ENCODE measurements at regions not wholly inside any gene's neighbourhood (a gene's known extent, or its start where the extent isn't known, plus 50 kb on each side); places are given as distances from the start of the nearest gene placed in this dataset.

DNA sequence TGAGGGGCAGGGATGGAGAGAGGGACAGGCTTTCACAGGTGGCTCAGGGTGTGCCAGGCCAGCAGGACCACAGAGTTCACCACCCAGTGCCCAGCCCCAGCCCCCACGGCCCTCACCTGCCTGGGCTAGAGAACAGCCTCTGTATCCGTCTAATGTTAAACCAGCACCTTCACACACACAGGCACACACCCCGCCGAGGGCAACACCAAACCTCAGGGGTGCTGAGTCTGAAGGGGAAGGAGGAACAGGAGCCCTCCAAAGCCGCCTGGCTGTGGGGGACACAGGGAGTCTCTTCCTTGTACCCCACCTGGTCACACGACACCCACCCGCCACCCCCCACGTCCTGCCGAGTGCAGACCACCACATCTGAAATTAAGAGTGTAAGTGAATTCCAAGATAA is 205.8 kb upstream of the SALL3 start:
- no peak for DNase-seq (ENCODE audit: low spot score)
- intact Hi-C loops (cut with DNase I): no loop called here

DNA sequence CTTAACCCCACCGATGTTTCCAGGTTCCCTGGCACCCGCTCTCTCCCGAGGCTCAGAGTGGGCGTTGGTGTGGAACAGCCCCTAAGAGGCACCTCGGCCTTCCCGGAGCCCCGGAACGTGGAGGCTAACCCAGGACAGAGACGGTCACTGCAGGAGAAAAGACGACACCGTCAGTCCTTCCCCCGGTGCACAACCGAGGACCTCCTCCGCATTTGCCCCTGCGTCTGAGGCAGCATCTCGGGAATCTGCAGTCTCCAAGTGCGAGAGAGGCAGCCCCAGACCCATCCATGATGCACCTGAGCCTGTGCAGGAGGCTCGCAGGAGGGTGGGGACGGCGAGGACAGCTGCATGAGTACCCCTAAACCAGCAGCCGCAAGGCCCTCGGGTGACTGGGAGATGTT is 204.9 kb upstream of the SALL3 start:
- intact Hi-C loops (cut with DNase I): no loop called here
- peak; percentile 51 for DNase-seq (ENCODE audit: low spot score)

DNA sequence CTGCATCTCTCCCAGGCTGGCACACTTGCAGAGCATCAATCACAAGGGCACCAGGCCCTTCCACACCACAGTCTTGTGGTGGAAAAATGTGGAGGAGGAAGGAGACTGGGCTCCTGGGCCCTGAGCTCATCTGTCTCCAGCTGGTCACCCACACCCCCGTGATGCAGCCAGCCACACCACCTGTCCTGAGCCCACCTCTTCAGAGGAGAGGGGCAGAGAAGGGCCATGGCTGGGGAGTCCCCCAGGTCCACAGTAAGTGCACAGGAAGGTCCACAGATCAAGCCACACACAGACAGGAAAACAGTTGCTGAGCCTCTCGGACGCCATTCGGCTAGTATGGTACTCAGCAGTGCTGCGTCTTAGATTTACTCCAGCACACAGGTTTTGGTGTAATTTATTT is 203.5 kb upstream of the SALL3 start:
- intact Hi-C loops (cut with DNase I): no loop called here

DNA sequence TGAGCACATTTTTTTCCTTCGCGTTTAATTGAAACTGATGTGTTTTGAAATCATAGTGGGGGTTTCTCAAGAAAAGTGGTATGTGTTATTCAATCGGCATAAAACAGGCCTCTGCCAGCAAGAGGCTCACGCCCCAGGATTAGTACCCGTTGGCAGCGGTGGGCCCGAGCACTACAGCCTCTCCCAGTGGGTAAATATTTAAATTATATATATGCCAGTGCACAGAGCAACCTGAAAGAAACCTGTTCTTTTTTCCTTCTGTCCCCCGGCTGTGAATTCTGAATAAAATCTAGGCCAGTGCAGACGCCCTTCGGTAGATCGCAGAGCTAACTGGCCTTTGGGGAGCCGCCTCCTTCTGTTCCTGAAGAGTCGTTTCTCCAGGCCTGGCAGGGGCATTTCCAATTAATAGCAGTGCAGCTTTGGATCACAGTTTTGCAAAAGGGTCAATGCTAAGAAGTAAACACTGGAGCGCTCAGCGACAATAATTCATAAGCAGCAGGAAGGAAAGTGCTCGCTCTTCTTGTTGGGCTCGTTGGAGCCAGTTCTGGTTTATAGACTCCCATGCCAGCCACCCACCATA is 202.8 kb upstream of the SALL3 start:
- intact Hi-C loops (cut with DNase I): no loop called here
- DNase-seq (ENCODE audit: low spot score): peak; percentile 24

More for the DNA sequence above, 203.5 kb upstream of the SALL3 start:
- peak; percentile 57 for DNase-seq (ENCODE audit: low spot score)

DNA sequence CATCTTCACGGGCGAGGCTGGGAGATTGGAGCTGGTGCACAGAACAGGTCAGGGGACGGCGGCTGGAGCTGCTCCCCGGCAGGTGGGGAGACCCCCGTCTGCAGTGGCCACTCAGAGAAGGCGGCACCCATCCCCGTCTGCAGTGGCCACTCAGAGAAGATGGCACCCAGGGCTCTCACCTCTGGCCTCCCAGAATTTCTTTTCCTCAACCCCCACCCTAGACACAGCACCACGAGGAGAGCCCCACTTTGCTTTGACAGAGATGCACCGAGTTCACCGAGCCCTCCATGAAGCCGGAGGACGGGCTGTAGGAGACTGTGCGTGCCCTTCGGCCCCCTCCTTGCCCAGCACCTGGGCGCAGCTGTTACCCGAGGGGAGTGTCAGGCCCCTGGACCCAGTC is 201.6 kb upstream of the SALL3 start:
- intact Hi-C loops (cut with DNase I): no loop called here
- DNase-seq (ENCODE audit: low spot score): peak; percentile 67

DNA sequence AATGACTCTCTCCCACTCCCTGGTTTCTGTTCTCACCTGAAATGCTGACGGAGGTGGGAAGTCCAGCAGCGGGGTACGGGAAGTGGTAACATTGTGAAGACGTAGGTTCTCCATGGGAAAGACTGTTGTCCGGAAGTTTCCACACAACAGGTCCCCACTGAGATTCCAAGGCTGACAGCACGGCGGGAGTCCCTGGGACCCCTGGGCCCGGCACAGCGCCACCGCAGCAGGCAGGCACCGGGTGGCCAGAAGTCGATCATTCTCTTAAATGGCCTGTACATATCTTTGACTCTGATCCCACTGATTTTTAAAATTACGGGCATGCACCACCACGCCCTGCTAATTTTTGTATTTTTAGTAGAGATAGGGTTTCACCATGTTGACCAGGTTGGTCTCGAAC is 201.0 kb upstream of the SALL3 start:
- peak; percentile 29 for DNase-seq (ENCODE audit: low spot score)
- intact Hi-C loops (cut with DNase I): no loop called here

DNA sequence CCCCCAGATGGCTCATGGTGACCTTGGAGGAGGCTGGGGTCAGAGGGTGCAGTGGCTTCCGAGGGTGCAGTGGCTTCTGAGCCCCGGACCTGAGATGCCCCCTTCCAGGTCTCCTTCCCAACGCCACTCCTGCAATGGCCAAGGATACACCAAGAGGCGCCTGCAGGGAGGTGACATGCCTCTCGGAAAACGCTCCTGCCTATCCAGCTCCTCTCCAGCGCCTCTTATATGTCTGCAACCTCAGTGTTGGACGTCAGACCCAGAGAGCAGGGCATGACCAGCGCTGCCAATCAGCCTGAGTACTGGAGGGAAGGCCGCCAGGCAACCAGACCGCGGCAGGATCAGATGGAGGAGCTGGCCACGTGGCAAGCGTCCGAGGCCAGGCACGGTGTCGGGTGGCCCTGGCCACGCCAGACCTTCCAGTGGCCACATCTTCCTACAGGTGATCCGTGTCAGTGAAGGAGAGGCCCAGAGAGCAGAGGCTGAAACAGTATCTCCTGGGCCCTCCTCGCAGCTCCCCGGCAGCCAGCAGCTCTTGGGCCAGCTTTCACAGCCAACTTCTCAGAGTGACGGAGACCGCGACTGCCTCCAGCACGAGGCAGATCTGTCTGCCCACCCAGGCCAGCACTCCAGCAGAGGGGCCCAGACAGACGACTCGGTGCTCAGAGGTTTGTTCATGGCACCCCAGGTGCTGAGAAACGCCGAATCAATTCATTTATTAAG is 199.5 kb upstream of the SALL3 start:
- intact Hi-C loops (cut with DNase I): no loop called here
- peak; percentile 69 for DNase-seq (ENCODE audit: low spot score)

DNA sequence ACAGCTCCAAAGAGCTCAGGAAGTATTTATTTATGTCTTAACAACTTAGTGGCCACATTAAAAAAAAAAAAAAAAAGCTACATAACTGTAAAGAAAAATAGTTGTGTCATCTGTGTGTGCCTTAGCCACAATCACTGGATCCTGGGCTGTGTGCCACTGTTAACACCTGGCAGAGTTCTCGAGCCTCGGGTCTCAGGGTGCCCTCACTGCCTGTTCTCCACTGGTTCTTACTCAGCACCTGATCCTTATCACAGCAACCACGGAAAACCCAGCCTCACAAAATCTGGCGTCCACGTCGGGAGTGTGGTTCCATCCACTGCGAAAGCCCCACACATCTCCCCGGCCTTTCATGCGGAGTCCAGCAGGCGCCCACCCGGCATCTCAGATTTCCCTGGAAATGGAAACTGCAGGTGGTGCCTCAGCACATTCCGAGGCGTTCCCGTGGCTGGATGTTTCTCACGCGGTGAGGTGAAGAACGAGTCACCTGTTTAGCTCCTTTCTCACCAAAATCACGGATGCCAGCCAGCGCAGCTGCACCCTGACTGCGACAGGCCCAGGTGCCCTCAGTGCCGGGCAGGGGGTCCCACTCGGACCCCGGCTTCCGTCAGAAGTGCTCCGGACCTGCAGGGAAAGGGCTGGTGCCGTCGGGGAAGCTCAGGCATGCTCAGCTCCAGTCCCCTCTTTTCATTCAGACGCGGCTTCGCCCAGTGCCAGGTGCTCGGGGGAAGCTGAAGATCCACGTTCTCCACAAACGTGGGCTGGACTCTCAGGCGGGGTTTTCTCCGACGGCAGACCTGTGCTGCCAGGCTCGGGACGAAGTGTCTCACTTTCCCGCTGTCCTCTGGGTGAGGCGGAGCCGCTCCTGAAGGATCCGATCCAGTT is 198.7 kb upstream of the SALL3 start:
- peak; percentile 72 for DNase-seq (ENCODE audit: low spot score)
- intact Hi-C loops (cut with DNase I): no loop called here

DNA sequence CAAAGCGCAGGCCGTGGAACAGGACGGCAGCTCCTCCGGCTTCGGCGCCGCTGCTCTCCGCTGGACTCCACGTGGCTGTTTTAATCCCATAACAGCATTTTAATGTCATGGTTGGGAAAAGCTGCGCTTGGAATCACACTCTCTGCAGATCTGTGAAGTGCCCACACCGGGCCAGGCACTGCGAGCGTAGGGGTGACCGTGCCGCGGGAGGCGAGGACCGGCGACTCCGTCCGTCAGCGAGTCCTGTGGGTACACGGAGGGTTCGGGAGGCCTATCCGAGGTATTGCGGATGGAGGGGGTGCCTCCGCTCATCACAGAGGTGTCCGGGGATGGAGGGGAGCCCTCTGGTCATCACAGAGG is 198.0 kb upstream of the SALL3 start:
- intact Hi-C loops (cut with DNase I): no loop called here
- peak; percentile 69 for DNase-seq (ENCODE audit: low spot score)

DNA sequence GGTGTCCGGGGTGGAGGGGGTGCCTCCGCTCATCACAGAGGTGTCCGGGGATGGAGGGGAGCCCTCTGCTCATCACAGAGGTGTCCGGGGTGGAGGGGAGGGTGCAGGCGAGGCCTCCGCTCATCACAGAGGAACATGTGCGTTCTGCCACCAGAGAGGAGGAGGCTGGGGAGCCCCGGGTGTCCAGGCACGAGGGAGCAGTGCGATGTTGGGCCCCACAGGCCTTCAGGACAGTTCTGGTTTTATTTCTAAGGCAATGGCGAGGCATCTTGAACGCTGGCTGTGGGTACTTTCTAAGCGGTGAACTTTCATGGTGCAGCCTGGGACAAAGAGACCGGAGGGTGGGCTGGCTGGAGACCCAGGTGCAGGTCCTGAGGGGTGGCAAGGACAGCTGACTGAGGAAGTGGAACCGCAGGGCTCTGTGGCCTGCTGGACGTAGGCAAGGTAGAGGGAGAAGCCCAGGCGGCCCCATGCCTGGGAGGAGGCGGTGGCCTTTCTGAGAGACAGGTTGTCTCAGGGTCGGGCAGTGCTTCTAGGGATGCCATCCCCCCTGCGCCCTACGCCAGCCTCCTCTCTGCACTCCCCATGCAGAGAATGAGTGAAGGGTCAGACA is 196.6 kb upstream of the SALL3 start:
- intact Hi-C loops (cut with DNase I): no loop called here
- peak; percentile 68 for DNase-seq (ENCODE audit: low spot score)

DNA sequence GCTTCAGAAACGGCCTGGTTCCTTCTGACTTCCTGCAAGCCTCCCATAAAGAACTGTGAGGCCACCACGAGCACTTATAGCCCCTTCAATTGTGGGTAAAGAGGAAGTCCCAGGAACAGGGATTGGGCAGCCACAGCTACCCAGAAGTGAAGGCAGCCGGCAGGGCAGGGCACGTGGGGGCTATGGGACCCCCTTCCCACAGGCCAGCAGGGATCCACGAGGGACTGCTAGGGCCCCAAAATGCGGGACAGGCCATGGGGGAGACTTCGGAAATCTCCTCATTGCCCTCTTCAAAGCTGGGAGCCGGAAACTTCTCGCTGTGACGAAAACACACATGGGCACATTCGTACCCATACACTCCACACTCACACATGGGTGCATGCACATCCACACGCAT is 196.1 kb upstream of the SALL3 start:
- intact Hi-C loops (cut with DNase I): no loop called here
- no peak for DNase-seq (ENCODE audit: low spot score)

DNA sequence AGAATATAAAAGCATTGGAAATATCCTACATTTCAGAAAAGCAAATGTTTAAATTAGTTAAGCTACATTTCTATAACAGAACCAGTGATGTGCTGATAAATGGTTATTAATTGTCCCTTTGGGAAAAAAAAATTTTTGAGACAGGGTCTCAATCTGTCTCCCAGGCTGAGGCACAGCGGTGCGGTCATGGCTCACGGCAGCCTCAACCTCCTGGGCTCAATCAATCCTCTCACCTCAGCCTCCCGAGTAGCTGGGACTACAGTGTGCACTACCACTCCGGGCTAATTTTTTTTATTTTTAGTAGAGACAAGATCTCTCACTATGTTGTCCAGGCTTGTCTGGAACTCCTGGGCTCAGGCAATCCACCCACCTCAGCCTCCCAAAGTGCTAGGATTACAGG is 194.8 kb upstream of the SALL3 start:
- intact Hi-C loops (cut with DNase I): no loop called here
- peak; percentile 36 for DNase-seq (ENCODE audit: low spot score)

DNA sequence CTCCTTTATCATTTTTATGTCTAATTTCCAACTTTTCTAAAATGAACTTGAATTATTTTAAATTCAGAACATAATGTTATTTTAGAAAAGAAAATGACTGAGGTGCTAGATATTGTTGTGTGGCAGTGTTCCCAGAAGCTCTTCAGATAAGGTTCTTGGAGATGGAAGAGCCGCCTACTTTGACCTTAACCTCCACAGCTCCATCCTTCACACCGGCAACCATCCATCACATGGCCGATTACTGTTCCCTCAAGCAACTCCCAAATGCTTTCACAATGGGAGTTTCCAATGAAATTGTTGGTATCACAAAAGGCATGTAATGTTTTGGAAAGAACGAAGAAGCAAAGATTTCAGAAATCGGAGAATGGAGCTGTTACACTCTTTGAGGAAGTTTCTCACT is 193.9 kb upstream of the SALL3 start:
- intact Hi-C loops (cut with DNase I): no loop called here
- DNase-seq (ENCODE audit: low spot score): peak; percentile 39

DNA sequence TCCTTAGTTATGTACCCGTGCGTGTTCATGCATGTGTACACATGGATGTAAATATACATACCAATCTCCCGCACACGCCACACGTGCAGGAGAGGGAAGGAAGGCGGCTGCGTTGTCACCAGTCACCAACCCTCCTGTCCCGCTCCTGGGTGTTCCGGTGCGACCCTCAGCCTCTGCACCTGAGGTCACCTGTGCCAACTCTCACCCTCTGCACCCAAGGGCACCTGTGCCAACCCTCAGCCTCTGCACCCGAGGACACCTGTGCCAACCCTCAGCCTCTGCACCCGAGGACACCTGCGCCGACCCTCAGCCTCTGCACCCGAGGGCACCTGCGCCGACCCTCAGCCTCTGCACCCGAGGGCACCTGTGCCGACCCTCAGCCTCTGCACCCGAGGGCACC is 192.8 kb upstream of the SALL3 start:
- DNase-seq (ENCODE audit: low spot score): peak; percentile 72
- intact Hi-C loops (cut with DNase I): no loop called here

DNA sequence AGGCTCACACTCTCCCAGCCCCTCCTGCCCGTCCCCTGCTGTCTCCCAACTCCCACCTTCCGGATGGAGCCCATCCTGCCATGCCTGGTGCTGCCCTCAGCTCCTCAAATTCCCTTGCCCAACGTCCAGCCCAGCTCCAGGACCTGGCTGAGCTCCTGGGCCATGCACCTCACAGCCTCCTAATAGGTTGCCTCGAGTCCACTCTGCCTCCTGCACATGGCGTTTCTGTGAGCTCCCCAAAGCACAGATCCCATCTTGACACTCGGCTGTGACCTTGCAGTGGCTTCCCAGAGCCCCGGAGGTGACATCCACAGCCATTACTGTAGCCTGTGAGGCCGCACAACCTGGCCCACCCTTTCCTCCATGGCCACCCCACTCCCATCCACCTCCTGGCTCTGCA is 191.9 kb upstream of the SALL3 start:
- intact Hi-C loops (cut with DNase I): no loop called here
- peak; percentile 44 for DNase-seq (ENCODE audit: low spot score)

DNA sequence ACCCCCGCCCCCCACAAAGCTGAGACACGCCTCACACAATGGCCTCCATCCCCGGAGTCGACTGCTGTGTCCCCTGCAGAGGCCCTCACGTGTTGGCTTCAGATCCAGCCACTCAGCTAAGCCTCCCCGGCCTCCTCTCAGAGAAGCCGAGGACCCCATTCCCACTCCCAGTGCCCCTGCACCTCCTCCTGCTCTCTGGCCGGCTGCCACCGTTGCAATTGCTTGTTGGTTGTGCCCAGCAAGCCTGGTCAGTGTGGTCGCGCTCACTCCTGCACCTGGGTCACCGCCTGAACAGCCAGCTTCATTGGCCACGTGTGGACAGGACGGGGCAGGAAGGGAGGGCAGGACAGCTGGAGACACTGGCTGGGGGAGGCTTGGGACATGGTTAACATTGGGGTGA is 191.5 kb upstream of the SALL3 start:
- intact Hi-C loops (cut with DNase I): no loop called here

DNA sequence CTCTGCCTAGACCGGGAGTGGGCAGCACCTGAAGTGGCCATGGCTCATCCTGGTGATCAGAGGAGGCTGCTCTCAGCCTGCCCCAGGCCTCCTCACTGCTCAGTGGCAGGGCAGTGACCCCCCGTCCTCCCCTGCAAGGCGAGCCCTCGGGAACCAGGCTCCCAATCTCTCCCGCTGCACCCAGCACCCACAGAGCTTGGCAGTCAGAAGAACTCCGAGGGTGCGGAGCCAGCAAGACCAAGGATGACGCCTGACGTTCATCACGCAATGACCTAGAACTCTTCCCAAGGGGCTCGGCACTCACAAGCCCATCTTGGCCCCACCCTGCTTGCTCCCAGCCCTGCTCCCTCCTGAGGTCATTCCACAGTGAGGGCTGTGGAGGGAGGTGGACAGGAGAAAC is 189.8 kb upstream of the SALL3 start:
- intact Hi-C loops (cut with DNase I): no loop called here
- no peak for DNase-seq (ENCODE audit: low spot score)

More for the DNA sequence above, 191.5 kb upstream of the SALL3 start:
- DNase-seq (ENCODE audit: low spot score): peak; percentile 53

DNA sequence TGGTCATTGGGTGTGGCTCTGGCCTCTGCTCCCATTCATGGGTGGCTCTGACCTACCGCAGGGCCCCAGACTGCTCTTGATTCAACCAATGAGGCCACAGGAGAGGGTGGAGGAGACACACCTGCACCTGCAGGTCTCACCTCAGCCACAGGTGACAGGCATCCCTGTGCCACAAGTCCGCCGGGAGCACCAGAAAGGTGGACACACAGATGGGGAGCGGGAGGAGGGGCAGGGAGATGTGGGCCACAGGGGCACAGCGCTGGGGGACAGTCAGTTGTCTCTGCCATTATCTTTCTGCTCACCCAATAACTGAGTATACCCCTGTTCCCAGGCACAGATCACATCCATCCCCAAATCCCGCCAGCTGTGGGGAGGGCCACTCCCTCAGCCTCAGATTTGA is 189.1 kb upstream of the SALL3 start:
- intact Hi-C loops (cut with DNase I): no loop called here
- DNase-seq (ENCODE audit: low spot score): no peak

DNA sequence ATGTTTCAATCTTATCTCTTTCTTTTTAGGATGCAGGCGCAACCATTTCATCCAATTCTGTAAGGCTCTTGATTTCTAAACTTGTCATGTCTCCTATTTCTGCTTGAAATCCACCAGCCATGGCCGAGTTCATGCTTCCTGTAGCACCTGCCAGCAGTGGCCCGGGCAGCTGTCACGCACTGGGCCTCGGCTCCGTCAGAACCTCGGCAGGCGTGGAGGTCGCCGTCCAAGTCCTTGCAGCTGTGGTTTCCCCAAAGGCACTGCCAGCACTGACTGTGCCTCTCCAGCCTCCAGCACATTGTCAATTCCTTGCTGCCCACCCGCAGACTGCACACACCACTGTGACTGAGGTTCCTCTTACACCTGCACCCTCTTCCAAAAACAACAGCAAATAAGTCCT is 188.7 kb upstream of the SALL3 start:
- no peak for DNase-seq (ENCODE audit: low spot score)
- intact Hi-C loops (cut with DNase I): no loop called here

DNA sequence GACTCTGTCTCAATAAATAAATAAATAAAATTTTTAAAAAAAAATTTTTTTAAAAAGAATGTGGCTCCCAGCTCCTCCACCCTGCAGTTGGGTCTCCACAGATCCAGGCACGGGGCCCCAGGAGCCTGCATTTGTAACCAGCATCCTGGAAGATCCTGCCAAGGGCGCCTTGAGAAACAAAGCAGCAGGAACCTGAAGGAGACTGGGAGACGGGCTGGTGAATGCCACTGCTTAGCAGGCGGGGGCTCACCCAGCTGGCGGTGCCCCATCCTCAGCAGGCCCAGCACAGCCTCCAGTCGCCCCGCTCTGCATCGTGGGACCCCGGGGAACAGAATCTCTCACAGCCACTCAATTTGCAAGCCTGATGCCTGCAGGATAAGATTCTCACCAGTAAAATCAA is 187.5 kb upstream of the SALL3 start:
- intact Hi-C loops (cut with DNase I): no loop called here
- peak; percentile 67 for DNase-seq (ENCODE audit: low spot score)
